ENCODE measurements at regions not wholly inside any gene's neighbourhood (a gene's known extent, or its start where the extent isn't known, plus 50 kb on each side); places are given as distances from the start of the nearest gene placed in this dataset.

DNA sequence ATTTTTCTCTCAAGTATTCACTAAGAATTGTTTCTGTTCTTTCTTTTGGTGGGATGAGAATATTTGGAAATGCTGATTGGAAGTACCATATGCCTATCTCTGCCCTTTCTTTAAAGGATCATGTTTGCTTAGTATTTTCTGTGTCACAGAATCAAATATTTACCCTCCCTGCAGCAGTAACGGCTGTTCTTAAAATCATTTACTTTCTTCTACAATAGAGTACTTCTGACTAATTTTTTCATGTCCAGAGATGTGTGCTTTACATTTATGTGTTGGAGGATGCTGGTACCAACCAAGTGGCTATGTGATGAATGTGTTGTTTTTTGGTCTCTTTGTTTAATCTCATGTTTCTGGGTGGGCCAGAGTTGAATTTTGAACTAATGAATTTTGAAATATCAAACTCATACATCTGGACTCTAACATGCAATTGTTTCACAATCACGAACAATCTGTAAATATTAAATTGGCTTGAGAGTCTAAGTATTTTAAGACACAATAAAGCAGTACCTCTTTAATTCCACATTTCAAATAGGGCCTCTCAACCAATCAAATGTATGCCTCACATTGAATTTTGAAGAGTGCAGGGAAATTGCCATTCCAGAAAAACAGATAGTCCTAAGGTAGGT lies 59.4 kb upstream of the ARSJ start:
- TF ChIP-seq, protein P1, sequence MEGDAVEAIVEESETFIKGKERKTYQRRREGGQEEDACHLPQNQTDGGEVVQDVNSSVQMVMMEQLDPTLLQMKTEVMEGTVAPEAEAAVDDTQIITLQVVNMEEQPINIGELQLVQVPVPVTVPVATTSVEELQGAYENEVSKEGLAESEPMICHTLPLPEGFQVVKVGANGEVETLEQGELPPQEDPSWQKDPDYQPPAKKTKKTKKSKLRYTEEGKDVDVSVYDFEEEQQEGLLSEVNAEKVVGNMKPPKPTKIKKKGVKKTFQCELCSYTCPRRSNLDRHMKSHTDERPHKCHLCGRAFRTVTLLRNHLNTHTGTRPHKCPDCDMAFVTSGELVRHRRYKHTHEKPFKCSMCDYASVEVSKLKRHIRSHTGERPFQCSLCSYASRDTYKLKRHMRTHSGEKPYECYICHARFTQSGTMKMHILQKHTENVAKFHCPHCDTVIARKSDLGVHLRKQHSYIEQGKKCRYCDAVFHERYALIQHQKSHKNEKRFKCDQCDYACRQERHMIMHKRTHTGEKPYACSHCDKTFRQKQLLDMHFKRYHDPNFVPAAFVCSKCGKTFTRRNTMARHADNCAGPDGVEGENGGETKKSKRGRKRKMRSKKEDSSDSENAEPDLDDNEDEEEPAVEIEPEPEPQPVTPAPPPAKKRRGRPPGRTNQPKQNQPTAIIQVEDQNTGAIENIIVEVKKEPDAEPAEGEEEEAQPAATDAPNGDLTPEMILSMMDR (IDR thresholded peaks at IDR 0.05): no peak
- TF ChIP-seq POLR2A (IDR thresholded peaks at IDR 0.05): no peak

Measured in testis (tissue), 2 donors.